ENCODE measurements at regions not wholly inside any gene's neighbourhood (a gene's known extent, or its start where the extent isn't known, plus 50 kb on each side); places are given as distances from the start of the nearest gene placed in this dataset.
"Not testable (repeated sequence)": the region's sequence is repeated elsewhere in the genome, so short reads cannot be mapped to it uniquely, and the experiment has no call there.

DNA sequence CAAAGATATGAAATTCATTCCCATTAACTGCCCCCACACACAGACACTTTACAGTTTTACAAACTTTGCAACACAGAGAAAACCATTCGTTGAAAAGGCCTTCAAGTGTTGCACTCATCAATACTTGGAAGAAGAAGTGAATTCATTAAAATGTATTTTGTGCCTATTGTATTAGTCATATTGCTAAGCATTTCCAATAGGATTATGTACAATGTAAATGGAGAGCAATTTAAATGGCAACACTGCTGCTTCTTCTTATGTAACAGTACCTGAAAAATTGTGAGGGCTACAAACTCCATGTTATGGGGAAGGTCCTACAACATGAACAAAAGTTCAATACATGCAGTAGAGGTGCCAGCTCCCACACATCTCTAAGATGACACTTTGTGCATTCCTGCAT lies 209.3 kb upstream of the POGK start:
- ATAC-seq (replicated peaks in 1 of 2): no peak
- Mint-ChIP-seq H3K27ac (no peak overlapping the region), H3K36me3 (ENCODE audit: insufficient read depth in 2 of 2) (no peaks in the 10 kb centered on the region), H3K9me3 (no peaks in the 10 kb centered on the region), H3K4me1 (ENCODE audit: low read depth) (no peaks in the 10 kb centered on the region), H3K4me3 (no peak overlapping the region), H3K27me3 (ENCODE audit: low read depth) (peaks cover 2% of the 10 kb centered on the region)
- DNase-seq: no peak

DNA sequence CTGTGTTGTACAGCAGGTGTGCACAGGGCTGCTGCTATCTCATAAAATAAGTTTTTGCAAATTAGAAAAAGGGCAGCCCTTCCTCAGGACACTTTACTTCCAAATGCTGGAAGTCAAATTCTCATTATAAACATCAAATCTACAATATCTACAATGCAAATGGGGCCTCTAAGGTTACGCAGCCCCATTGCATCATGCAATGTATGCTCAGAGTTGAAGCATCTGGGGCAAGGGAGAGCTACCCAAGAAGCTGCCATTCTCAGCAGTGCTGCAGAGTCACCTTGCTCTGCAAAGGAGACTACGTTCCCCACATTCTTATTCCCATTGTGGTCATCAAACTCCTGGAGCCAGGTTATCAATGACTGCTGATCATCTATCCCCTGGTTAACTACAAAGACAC lies 208.9 kb upstream of the POGK start:
- H3K27me3 Mint-ChIP-seq (ENCODE audit: low read depth): peaks cover 7% of the 10 kb centered on the region
- no peak overlapping the region for H3K27ac Mint-ChIP-seq
- DNase-seq (no peak), ATAC-seq (replicated peaks in 1 of 2) (no peak)
- H3K4me1 Mint-ChIP-seq (ENCODE audit: low read depth): no peaks in the 10 kb centered on the region
- H3K36me3 Mint-ChIP-seq (ENCODE audit: insufficient read depth in 2 of 2): no peaks in the 10 kb centered on the region
- H3K9me3 Mint-ChIP-seq: no peaks in the 10 kb centered on the region
- H3K4me3 Mint-ChIP-seq: no peak overlapping the region

DNA sequence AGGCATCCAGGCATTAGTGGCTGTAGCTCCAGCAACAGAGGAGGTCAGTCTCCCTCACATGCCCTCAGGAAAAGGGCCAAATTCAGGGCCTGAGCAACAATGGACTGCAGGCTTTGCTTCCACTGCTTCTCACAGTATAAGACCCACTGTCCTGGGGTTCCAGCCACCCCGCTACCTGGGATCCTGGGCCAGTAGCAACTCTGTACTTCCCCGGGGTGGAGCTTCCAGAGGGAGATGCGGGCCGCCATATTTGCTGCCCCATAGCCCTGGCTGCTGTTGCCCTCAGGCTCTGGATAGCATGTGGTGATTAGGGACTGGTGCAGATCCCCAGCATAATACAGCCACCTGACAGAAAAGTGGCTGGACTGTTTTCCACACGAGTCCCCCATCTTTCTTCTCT lies 201.1 kb upstream of the POGK start:
- Mint-ChIP-seq H3K36me3 (ENCODE audit: insufficient read depth in 2 of 2) (no peaks in the 10 kb centered on the region), H3K4me3 (no peak overlapping the region), H3K9me3 (no peaks in the 10 kb centered on the region), H3K27ac (no peak overlapping the region), H3K4me1 (ENCODE audit: low read depth) (no peaks in the 10 kb centered on the region), H3K27me3 (ENCODE audit: low read depth) (peaks cover 19% of the 10 kb centered on the region)
- no peak for ATAC-seq (replicated peaks in 1 of 2)
- DNase-seq: no peak

DNA sequence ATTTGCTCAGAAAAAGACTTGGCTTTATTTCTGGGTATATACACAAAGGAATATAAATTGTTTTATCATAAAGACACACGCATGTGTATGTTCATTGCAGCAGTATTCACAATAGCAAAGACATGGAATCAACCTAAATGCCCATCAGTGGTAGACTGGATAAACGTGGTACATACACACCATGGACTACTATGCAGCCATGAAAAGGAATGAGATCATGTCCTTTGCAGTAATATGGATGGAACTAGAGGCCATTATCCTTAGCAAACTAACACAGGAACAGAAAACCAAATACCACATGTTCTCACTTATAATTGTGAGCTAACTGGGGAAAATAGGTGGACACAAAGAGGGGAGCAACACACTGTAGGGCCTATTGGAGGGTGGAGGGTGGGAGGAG lies 182.0 kb upstream of the POGK start:
- H3K36me3 Mint-ChIP-seq (ENCODE audit: insufficient read depth in 2 of 2); DNase-seq; H3K4me1 Mint-ChIP-seq (ENCODE audit: low read depth); H3K27me3 Mint-ChIP-seq (ENCODE audit: low read depth); H3K4me3 Mint-ChIP-seq; H3K27ac Mint-ChIP-seq; H3K9me3 Mint-ChIP-seq; ATAC-seq (replicated peaks in 1 of 2): not testable (repeated sequence)

DNA sequence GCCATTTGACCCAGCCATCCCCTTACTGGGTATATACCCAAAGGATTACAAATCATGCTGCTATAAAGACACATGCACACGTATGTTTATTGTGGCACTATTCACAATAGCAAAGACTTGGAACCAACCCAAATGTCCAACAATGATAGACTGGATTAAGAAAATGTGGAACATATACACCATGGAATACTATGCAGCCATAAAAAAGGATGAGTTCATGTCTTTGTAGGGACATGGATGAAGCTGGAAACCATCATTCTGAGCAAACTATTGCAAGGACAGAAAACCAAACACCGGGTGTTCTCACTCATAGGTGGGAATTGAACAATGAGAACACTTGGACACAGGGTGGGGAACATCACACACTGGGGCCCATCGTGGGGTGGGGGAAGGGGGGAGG lies 172.5 kb upstream of the POGK start:
- H3K4me1 Mint-ChIP-seq (ENCODE audit: low read depth); ATAC-seq (replicated peaks in 1 of 2); H3K27ac Mint-ChIP-seq; H3K36me3 Mint-ChIP-seq (ENCODE audit: insufficient read depth in 2 of 2); H3K9me3 Mint-ChIP-seq; DNase-seq; H3K4me3 Mint-ChIP-seq: not testable (repeated sequence)
- H3K27me3 Mint-ChIP-seq (ENCODE audit: low read depth): peaks cover 13% of the 10 kb centered on the region

DNA sequence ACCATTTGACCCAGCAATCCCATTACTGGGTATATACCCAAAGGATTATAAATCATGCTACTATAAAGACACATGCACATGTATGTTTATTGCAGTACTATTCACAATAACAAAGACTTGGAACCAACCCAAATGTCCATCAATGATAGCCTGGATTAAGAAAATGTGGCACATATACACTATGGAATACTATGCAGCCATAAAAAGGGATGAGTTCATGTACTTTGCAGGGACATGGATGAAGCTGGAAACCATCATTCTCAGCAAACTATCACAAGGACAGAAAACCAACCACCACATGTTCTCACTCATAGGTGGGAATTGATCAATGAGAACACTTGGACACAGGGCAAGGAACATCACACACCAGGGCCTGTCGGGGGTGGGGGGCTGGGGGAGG lies 171.7 kb upstream of the POGK start:
- not testable (repeated sequence) for H3K4me3 Mint-ChIP-seq; H3K9me3 Mint-ChIP-seq; H3K27ac Mint-ChIP-seq; H3K36me3 Mint-ChIP-seq (ENCODE audit: insufficient read depth in 2 of 2); DNase-seq; H3K4me1 Mint-ChIP-seq (ENCODE audit: low read depth); ATAC-seq (replicated peaks in 1 of 2)
- peaks cover 13% of the 10 kb centered on the region for H3K27me3 Mint-ChIP-seq (ENCODE audit: low read depth)

DNA sequence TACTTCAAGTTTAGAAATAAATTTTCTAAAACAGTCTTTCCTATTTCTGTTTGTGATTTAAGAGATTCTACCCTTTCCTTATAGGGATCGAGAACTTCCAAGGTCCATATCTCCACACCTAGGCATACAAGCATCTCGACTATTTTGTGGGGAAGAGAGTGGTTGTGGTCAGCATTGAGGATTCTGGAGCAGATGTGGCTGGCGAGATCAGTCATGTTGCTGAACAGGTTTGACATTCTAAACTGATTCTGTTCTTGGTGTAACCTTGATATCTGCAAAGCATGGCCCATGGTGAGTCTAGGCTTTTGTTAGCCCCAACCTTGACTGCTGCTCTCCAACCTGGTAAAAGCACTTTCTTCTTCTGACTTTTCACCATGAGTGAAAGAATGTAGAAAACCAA lies 167.6 kb upstream of the POGK start:
- no peak overlapping the region for H3K27ac Mint-ChIP-seq
- no peaks in the 10 kb centered on the region for H3K36me3 Mint-ChIP-seq (ENCODE audit: insufficient read depth in 2 of 2)
- no peak overlapping the region for H3K4me3 Mint-ChIP-seq
- H3K27me3 Mint-ChIP-seq (ENCODE audit: low read depth): peaks cover 13% of the 10 kb centered on the region
- no peaks in the 10 kb centered on the region for H3K4me1 Mint-ChIP-seq (ENCODE audit: low read depth)
- H3K9me3 Mint-ChIP-seq: no peaks in the 10 kb centered on the region
- no peak for DNase-seq
- ATAC-seq (replicated peaks in 1 of 2): no peak

DNA sequence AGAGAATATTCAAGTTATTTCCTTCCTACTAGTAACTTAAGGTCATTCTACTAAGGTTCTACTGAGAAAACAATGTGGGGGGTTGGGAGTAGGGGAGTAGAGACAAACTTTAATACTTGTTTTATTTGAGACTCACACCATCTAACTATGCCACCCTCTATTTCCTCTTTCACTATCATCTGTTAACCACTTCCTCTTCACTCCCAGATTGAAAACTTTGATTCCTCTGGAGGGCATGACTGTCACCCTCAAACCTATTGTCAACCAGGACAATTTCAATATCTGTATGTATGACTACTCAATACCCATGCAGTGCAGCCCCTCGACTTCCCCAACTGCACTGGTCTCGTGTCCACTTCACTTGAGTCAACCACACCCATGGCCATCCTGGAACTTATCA lies 165.6 kb upstream of the POGK start:
- ATAC-seq (replicated peaks in 1 of 2) (no peak), DNase-seq (no peak)
- H3K9me3 Mint-ChIP-seq: no peaks in the 10 kb centered on the region
- H3K4me1 Mint-ChIP-seq (ENCODE audit: low read depth): no peaks in the 10 kb centered on the region
- H3K27ac Mint-ChIP-seq: no peak overlapping the region
- no peak overlapping the region for H3K4me3 Mint-ChIP-seq
- H3K36me3 Mint-ChIP-seq (ENCODE audit: insufficient read depth in 2 of 2): no peaks in the 10 kb centered on the region
- H3K27me3 Mint-ChIP-seq (ENCODE audit: low read depth): peaks cover 11% of the 10 kb centered on the region

DNA sequence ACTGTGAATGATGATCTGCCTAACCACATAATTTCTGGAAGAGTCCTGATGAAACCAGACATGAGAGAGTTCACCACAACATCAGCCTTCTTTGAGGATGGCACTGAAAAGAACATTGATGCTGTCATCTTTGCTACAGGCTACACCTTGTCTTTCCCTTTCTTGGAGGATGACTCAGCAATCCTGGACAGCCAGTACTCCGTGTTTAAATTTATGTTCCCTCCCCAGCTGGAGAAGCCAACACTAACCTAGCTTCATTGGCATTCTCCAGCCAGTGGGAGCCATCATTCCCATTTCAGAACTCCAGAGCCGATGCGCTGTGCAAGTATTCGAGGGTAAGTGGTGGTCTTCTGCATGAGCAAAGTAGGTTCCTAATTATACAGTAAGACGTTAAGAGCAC lies 164.1 kb upstream of the POGK start:
- Mint-ChIP-seq H3K27me3 (ENCODE audit: low read depth) (peaks cover under 1% of the 10 kb centered on the region), H3K9me3 (no peaks in the 10 kb centered on the region), H3K4me3 (no peak overlapping the region), H3K4me1 (ENCODE audit: low read depth) (no peaks in the 10 kb centered on the region), H3K36me3 (ENCODE audit: insufficient read depth in 2 of 2) (no peaks in the 10 kb centered on the region), H3K27ac (no peak overlapping the region)
- ATAC-seq (replicated peaks in 1 of 2): no peak
- DNase-seq: no peak

DNA sequence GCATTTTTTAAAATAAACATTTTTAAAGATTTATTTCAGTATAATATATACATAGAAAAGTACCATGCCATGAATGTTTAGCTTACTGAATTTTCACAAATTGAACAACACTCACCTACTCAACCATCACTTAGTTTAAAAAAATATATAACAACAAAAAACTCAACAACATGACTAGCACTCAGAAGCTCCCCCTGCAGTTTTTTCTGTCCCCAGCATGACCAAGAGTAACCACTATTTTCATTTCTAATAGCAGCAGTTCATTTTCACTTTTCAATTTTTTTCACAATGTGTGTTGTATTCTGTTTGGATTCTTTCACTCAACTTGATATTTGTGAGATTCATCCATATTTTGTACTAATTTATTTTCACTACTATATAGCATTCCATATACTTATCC lies 162.3 kb upstream of the POGK start:
- DNase-seq: no peak
- no peaks in the 10 kb centered on the region for H3K36me3 Mint-ChIP-seq (ENCODE audit: insufficient read depth in 2 of 2)
- H3K4me3 Mint-ChIP-seq: no peak overlapping the region
- H3K27me3 Mint-ChIP-seq (ENCODE audit: low read depth): no peaks in the 10 kb centered on the region
- no peaks in the 10 kb centered on the region for H3K9me3 Mint-ChIP-seq
- no peak for ATAC-seq (replicated peaks in 1 of 2)
- H3K4me1 Mint-ChIP-seq (ENCODE audit: low read depth): no peaks in the 10 kb centered on the region
- no peak overlapping the region for H3K27ac Mint-ChIP-seq

DNA sequence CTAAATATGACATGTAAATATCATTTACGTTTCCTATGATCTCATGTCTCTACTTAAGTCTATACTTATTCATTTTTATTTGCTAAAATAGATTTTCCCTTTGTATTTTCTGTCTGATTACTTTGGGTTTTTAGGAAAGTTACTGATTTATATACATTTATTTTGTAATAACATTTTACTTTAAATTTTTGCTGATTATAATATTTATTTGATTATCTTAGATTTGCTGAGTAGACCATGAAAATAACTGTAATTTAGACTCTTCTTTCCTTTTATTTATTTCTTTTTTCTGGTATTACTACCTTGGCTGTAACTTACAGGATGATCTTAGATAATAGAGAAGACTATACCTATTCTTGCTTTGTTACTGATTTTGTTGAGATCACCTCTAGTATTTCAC lies 159.9 kb upstream of the POGK start:
- no peaks in the 10 kb centered on the region for H3K9me3 Mint-ChIP-seq
- H3K36me3 Mint-ChIP-seq (ENCODE audit: insufficient read depth in 2 of 2): no peaks in the 10 kb centered on the region
- H3K27me3 Mint-ChIP-seq (ENCODE audit: low read depth): no peaks in the 10 kb centered on the region
- no peaks in the 10 kb centered on the region for H3K4me1 Mint-ChIP-seq (ENCODE audit: low read depth)
- ATAC-seq (replicated peaks in 1 of 2): no peak
- DNase-seq: no peak
- no peak overlapping the region for H3K4me3 Mint-ChIP-seq
- no peak overlapping the region for H3K27ac Mint-ChIP-seq

DNA sequence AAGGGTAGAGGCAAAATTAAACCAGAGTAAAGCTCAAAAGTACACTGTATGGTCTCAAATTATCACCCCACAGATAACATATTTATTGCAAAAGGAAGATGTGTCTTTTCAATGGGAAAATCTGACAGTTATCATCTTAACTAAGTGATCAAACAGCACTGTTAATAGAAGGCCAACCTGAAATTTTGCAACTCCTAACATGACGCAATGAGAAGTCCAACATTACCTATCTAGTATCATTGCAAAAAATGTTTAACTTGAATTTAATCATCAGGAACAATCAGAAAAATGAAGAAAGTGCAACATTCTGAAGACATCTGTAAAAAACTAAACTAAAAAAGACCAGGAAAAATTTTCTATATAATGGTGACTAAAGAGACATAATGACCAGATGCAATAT lies 156.7 kb upstream of the POGK start:
- Mint-ChIP-seq H3K9me3 (peaks cover 4 to 5% of the 10 kb centered on the region in 2 donors), H3K27me3 (ENCODE audit: low read depth) (peaks cover 2% of the 10 kb centered on the region), H3K4me3 (no peak overlapping the region), H3K4me1 (ENCODE audit: low read depth) (no peaks in the 10 kb centered on the region), H3K27ac (no peak overlapping the region), H3K36me3 (ENCODE audit: insufficient read depth in 2 of 2) (peaks cover 0 to 3% of the 10 kb centered on the region in 2 donors)
- no peak for DNase-seq
- ATAC-seq (replicated peaks in 1 of 2): no peak

DNA sequence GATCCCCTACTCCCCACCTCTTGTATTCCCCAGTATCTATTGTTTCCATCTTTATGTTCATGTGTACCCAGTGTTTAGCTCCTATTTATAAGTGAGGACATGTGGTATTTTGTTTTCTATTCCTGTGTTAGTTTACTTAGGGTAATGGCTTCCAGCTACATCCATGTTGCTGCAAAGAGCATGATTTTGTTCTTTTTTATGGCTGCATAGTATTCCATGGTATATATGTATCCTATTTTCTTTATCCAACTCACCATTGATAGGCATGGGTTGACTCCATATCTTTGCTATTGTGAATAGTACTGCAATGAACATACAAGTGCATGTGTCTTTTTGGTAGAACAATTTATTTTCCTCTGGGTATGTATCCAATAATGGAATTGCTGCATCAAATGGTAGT lies 154.6 kb upstream of the POGK start:
- not testable (repeated sequence) for H3K9me3 Mint-ChIP-seq; H3K27ac Mint-ChIP-seq; H3K36me3 Mint-ChIP-seq (ENCODE audit: insufficient read depth in 2 of 2); DNase-seq; H3K4me3 Mint-ChIP-seq; H3K4me1 Mint-ChIP-seq (ENCODE audit: low read depth); H3K27me3 Mint-ChIP-seq (ENCODE audit: low read depth); ATAC-seq (replicated peaks in 1 of 2)

DNA sequence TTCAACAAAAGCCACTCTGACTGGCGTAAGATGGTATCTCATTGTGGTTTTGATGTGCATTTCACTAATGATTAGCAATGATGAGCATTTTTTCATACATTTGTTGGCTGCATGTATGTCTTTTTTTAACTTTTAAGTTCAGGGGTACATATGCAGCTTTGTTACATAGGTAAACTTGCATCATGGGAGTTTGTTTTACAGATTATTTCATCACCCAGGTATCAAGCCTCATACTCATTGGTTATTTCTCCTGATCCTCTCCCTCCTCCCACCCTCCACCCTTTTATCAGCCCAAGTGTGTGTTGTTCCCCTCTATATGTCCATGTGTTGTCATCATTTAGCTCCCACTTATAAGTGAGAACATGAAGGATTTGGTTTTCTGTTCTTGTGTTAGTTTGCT lies 154.1 kb upstream of the POGK start:
- ATAC-seq (replicated peaks in 1 of 2): no peak
- no peak overlapping the region for H3K27ac Mint-ChIP-seq

DNA sequence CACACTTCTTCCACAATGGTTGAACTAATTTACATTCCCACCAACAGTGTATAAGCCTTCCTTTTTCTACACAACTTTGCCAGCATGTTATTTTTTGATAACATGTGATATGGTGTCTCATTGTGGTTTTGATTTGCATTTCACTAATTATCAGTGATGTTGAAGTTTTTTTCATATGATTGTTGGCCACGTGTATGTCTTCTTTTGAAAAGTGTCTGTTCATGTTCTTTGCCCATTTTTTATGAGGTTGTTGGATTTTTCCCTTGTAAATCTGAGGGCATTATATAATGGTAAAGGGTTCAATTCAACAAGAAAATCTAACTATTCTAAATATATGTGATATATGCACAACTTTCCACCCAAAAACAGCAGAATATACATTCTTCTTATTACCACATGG lies 153.4 kb upstream of the POGK start:
- H3K4me1 Mint-ChIP-seq (ENCODE audit: low read depth); DNase-seq; H3K4me3 Mint-ChIP-seq; ATAC-seq (replicated peaks in 1 of 2); H3K36me3 Mint-ChIP-seq (ENCODE audit: insufficient read depth in 2 of 2); H3K27ac Mint-ChIP-seq; H3K27me3 Mint-ChIP-seq (ENCODE audit: low read depth); H3K9me3 Mint-ChIP-seq: not testable (repeated sequence)

More for the DNA sequence above, 154.1 kb upstream of the POGK start:
- peaks cover 7% of the 10 kb centered on the region for H3K27me3 Mint-ChIP-seq (ENCODE audit: low read depth)
- H3K4me3 Mint-ChIP-seq: no peak overlapping the region
- H3K9me3 Mint-ChIP-seq: peaks cover 4 to 6% of the 10 kb centered on the region in 2 donors
- no peak for DNase-seq
- peaks cover 0 to 3% of the 10 kb centered on the region in 2 donors for H3K36me3 Mint-ChIP-seq (ENCODE audit: insufficient read depth in 2 of 2)
- no peaks in the 10 kb centered on the region for H3K4me1 Mint-ChIP-seq (ENCODE audit: low read depth)
